ENCODE measurements at regions not wholly inside any gene's neighbourhood (a gene's known extent, or its start where the extent isn't known, plus 50 kb on each side); places are given as distances from the start of the nearest gene placed in this dataset.
A peak's percentile ranks its signal among the peaks of the same experiment; 100 is the strongest.

DNA sequence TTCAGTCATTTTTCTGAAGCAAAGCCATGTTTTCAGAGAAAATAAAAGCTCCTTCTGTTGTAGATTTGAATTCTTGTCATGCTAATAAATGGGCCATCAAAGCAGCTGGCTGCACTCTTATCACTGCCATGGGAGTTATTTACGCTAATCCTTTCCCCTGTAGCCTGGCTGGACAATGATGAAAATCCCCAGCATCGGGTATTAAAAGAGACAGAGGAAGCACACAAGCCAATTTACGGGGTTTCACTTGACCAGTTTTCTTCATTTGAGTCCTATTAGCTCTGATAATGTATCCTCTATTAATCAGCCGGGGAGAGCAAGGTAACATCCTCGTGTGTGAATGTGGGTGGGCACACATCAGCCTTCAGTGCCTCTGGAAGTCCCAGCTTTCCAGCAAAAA, 470.2 kb upstream of the API5 start (continued):
- TF ChIP-seq, protein P1, sequence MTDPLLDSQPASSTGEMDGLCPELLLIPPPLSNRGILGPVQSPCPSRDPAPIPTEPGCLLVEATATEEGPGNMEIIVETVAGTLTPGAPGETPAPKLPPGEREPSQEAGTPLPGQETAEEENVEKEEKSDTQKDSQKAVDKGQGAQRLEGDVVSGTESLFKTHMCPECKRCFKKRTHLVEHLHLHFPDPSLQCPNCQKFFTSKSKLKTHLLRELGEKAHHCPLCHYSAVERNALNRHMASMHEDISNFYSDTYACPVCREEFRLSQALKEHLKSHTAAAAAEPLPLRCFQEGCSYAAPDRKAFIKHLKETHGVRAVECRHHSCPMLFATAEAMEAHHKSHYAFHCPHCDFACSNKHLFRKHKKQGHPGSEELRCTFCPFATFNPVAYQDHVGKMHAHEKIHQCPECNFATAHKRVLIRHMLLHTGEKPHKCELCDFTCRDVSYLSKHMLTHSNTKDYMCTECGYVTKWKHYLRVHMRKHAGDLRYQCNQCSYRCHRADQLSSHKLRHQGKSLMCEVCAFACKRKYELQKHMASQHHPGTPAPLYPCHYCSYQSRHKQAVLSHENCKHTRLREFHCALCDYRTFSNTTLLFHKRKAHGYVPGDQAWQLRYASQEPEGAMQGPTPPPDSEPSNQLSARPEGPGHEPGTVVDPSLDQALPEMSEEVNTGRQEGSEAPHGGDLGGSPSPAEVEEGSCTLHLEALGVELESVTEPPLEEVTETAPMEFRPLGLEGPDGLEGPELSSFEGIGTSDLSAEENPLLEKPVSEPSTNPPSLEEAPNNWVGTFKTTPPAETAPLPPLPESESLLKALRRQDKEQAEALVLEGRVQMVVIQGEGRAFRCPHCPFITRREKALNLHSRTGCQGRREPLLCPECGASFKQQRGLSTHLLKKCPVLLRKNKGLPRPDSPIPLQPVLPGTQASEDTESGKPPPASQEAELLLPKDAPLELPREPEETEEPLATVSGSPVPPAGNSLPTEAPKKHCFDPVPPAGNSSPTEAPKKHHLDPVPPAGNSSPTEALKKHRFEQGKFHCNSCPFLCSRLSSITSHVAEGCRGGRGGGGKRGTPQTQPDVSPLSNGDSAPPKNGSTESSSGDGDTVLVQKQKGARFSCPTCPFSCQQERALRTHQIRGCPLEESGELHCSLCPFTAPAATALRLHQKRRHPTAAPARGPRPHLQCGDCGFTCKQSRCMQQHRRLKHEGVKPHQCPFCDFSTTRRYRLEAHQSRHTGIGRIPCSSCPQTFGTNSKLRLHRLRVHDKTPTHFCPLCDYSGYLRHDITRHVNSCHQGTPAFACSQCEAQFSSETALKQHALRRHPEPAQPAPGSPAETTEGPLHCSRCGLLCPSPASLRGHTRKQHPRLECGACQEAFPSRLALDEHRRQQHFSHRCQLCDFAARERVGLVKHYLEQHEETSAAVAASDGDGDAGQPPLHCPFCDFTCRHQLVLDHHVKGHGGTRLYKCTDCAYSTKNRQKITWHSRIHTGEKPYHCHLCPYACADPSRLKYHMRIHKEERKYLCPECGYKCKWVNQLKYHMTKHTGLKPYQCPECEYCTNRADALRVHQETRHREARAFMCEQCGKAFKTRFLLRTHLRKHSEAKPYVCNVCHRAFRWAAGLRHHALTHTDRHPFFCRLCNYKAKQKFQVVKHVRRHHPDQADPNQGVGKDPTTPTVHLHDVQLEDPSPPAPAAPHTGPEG (CRISPR knock-in tag; IDR thresholded peaks at IDR 0.05): no peak
- no peak for TF ChIP-seq ZNF260 (CRISPR knock-in tag; IDR thresholded peaks at IDR 0.05; ENCODE audit: borderline replicate concordance, low read depth)
- no peak for TF ChIP-seq ZNF256 (CRISPR knock-in tag; conservative IDR thresholded peaks at IDR 0.05)
- TF ChIP-seq REXO4 (CRISPR knock-in tag; IDR thresholded peaks at IDR 0.05; ENCODE audit: borderline replicate concordance): no peak
- no peak for TF ChIP-seq NONO (IDR thresholded peaks at IDR 0.05)
- no peak for TF ChIP-seq NONO (CRISPR knock-in tag; conservative IDR thresholded peaks at IDR 0.05)

DNA sequence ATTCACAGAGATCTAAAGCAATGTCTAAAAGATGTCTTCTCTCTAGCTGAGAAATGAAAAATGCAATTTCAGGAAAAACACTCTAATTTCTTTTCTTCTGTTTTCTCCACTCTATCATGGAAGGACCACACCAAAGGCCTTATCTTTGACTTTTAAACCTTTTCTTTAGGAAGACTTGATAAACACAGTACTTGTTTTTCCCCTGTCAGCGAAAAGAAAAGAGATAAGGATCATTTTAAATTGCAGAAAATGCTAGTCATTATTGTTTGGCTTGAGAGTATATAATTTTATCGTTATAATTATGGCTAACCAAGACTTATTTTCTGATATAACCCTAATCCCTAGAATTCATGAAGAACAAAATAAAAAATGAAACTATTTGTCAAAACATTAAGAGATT, 462.4 kb upstream of the API5 start:
- Histone ChIP-seq H3K36me3 (replicated peaks in 1 of 2; ENCODE audit: control insufficient read depth in 1 of 2, insufficient read depth in 2 of 2, low read length in 2 of 2) (no peaks in the 10 kb centered on the region), H2AFZ (ENCODE audit: low read length) (no peak overlapping the region), H4K20me1 (ENCODE audit: insufficient read depth, low read length) (no peaks in the 10 kb centered on the region), H3K9ac (ENCODE audit: insufficient read depth, low read depth, low read length) (no peak overlapping the region), H3K79me2 (ENCODE audit: insufficient read depth, low read length) (no peaks in the 10 kb centered on the region), H3K9me3 (ENCODE audit: low read length) (no peaks in the 10 kb centered on the region), H3K4me3 (replicated peaks in 1 of 3; ENCODE audit: insufficient read depth in 1 of 3, low read depth in 2 of 3, low read length in 3 of 3) (no peak overlapping the region), H3K27me3 (ENCODE audit: control insufficient read depth in 1 of 2, insufficient read depth in 2 of 2, low read length in 2 of 2) (no peaks in the 10 kb centered on the region; a peak in 1 of 5 replicates), H3K27ac (ENCODE audit: extremely low read length, insufficient read depth, low read length) (no peak overlapping the region), H3K4me2 (ENCODE audit: low read depth, low read length) (no peak overlapping the region), H3K4me1 (ENCODE audit: insufficient read depth, low read length) (no peaks in the 10 kb centered on the region)
- in situ Hi-C loops (cut with HindIII; ENCODE audit: extremely low pct_ligation_motif_present, low pct_unique_long_range_greater_than_20kb) (no loop called here), intact Hi-C loops (cut with micrococcal nuclease; ENCODE audit: unreplicated experiment) (no loop called here)
- WGBS (ENCODE audit: low lambda C conversion rate): 0% methylated on average over 2 of the region's 2 CpGs
- no peak for DNase-seq (ENCODE audit: low spot score)
- TF ChIP-seq MAFF (IDR thresholded peaks at IDR 0.05; ENCODE audit: low read depth, low read length) (peak; percentile 53), MAFK (conservative IDR thresholded peaks at IDR 0.05 in 1 of 2, IDR thresholded peaks at IDR 0.05 in 1 of 2; ENCODE audit: low read length in 2 of 2) (peak; percentile 33 to 68; a peak in 3 of 4 replicates), ZFP1 (CRISPR knock-in tag; IDR thresholded peaks at IDR 0.05) (no peak), CREM (IDR thresholded peaks at IDR 0.05) (no peak), CREM (CRISPR knock-in tag; IDR thresholded peaks at IDR 0.05) (no peak), FOXK1 (CRISPR knock-in tag; IDR thresholded peaks at IDR 0.05; ENCODE audit: borderline replicate concordance, low read depth) (no peak)
- TF ChIP-seq, protein P2, sequence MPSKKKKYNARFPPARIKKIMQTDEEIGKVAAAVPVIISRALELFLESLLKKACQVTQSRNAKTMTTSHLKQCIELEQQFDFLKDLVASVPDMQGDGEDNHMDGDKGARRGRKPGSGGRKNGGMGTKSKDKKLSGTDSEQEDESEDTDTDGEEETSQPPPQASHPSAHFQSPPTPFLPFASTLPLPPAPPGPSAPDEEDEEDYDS (CRISPR knock-in tag; IDR thresholded peaks at IDR 0.05): no peak
- TF ChIP-seq, protein P3, sequence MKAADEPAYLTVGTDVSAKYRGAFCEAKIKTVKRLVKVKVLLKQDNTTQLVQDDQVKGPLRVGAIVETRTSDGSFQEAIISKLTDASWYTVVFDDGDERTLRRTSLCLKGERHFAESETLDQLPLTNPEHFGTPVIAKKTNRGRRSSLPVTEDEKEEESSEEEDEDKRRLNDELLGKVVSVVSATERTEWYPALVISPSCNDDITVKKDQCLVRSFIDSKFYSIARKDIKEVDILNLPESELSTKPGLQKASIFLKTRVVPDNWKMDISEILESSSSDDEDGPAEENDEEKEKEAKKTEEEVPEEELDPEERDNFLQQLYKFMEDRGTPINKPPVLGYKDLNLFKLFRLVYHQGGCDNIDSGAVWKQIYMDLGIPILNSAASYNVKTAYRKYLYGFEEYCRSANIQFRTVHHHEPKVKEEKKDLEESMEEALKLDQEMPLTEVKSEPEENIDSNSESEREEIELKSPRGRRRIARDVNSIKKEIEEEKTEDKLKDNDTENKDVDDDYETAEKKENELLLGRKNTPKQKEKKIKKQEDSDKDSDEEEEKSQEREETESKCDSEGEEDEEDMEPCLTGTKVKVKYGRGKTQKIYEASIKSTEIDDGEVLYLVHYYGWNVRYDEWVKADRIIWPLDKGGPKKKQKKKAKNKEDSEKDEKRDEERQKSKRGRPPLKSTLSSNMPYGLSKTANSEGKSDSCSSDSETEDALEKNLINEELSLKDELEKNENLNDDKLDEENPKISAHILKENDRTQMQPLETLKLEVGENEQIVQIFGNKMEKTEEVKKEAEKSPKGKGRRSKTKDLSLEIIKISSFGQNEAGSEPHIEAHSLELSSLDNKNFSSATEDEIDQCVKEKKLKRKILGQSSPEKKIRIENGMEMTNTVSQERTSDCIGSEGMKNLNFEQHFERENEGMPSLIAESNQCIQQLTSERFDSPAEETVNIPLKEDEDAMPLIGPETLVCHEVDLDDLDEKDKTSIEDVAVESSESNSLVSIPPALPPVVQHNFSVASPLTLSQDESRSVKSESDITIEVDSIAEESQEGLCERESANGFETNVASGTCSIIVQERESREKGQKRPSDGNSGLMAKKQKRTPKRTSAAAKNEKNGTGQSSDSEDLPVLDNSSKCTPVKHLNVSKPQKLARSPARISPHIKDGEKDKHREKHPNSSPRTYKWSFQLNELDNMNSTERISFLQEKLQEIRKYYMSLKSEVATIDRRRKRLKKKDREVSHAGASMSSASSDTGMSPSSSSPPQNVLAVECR (CRISPR knock-in tag; IDR thresholded peaks at IDR 0.05; ENCODE audit: borderline replicate concordance): no peak
- POLR2A ChIA-PET: no interaction called here
- FAIRE-seq: no peak
- ATAC-seq: no peak
- CTCF ChIA-PET (ENCODE audit: low intra/inter-chr PET ratio, low total read pairs): no interaction called here
- no TSS peak for BruUV-seq (replicated peaks)
